HCT116 (cell line): ENCODE measurements at regions not wholly inside any gene's neighbourhood (a gene's known extent, or its start where the extent isn't known, plus 50 kb on each side); places are given as distances from the start of the nearest gene placed in this dataset.

Source experiments
- ATAC-seq: fragments of 200-7000 bp; cut with Tn5 transposase; 2 replicates; pipeline ENCODE4 v1.9.1; 2020; ENCODE audit warnings: mild to moderate bottlenecking, moderate library complexity
- BruUV-seq: library from RNA; stranded (reverse); fragments of 400-500 nt; replicated peaks from 2 replicates; lab custom pipeline; 2021; lab: Mats Ljungman, UMichigan
- CTCF ChIA-PET: fragments of 300-600 bp; sonication (Branson Sonifier 250); formaldehyde crosslinking; loops from one replicate; lab custom pipeline; 2021; ENCODE audit warnings: antibody characterized with exemption; lab: Charles Lee
- POLR2A ChIA-PET: fragments of 300-600, 350-600 bp; sonication (Branson Sonifier 250); formaldehyde crosslinking; loops from one replicate; lab custom pipeline; 2021; ENCODE audit warnings: antibody characterized with exemption; lab: Charles Lee
- RAD21 ChIA-PET, 2 experiments: fragments of 300-600 bp; sonication (Branson Sonifier 250); formaldehyde crosslinking; loops; one replicate each; lab custom pipeline; 2023; ENCODE audit warnings: low total read pairs in 2 of 2; ENCODE audit not compliant: uncharacterized antibody in 2 of 2, unreplicated experiment in 2 of 2, low non-redundant PET in 1 of 2; lab: Charles Lee
- DNase-seq: peaks from one replicate; pipeline ENCODE4 v3.0.0-alpha.2; 2010; ENCODE audit warnings: low read depth, low spot score
- H2AFZ ChIP-seq: fragments of 200-600 bp; shearing (Covaris generic), sonication (generic); 2 replicates; pipeline ENCODE4 v1.6.1; 2017; ENCODE audit warnings: low read depth, mixed run types, mixed read lengths, antibody characterized with exemption, low read length; ENCODE audit not compliant: poor library complexity, severe bottlenecking
- H3K27ac ChIP-seq: 2 replicates; pipeline ENCODE4 v1.5.1; 2012; ENCODE audit warnings: low read depth, low read length
- H3K27me3 ChIP-seq: fragments of 200-600 bp; sonication (generic); 2 replicates; pipeline ENCODE4 v1.6.1; 2016; ENCODE audit warnings: mixed run types, low read length, mixed read lengths; ENCODE audit not compliant: insufficient read depth
- H3K36me3 ChIP-seq, 2 experiments: fragments of 200-500 bp in 1 of 2; fragments of 200-600 bp in 1 of 2; sonication (Bioruptor generic) in 1 of 2; sonication (generic) in 1 of 2; 2 replicates each; pipeline versions ENCODE4 v1.5.1 to v1.6.1; 2014 to 2016; ENCODE audit warnings: low read length in 2 of 2, inconsistent platforms in 1 of 2, mixed read lengths in 1 of 2, mixed run types in 1 of 2; ENCODE audit not compliant: insufficient read depth in 2 of 2, control insufficient read depth in 1 of 2
- H3K4me1 ChIP-seq, 2 experiments: fragments of 200-600 bp in 1 of 2; sonication (generic) in 1 of 2; 2 replicates each; pipeline versions ENCODE4 v1.5.1 to v1.6.1; 2012 to 2017; ENCODE audit warnings: low read length in 2 of 2, inconsistent platforms in 1 of 2, mild to moderate bottlenecking in 1 of 2, mixed read lengths in 1 of 2, mixed run types in 1 of 2, moderate library complexity in 1 of 2; ENCODE audit not compliant: insufficient read depth in 2 of 2, control insufficient read depth in 1 of 2
- H3K4me2 ChIP-seq: fragments of 200-600 bp; sonication (generic); 2 replicates; pipeline ENCODE4 v1.6.1; 2017; ENCODE audit warnings: mixed run types, low read length, mixed read lengths
- H3K4me3 ChIP-seq, 2 experiments: fragments of 200-600 bp in 1 of 2; sonication (generic) in 1 of 2; replicated peaks in 1 of 2; 2 replicates each; pipeline ENCODE4 v1.5.1; 2011 to 2016; ENCODE audit warnings: low read length in 2 of 2, control low read depth in 1 of 2, low read depth in 1 of 2, mild to moderate bottlenecking in 1 of 2, mixed read lengths in 1 of 2, mixed run types in 1 of 2
- H3K79me2 ChIP-seq: fragments of 200-600 bp; sonication (generic); 2 replicates; pipeline ENCODE4 v1.6.1; 2017; ENCODE audit warnings: mild to moderate bottlenecking, mixed run types, low read length, moderate library complexity, mixed read lengths; ENCODE audit not compliant: insufficient read depth
- H3K9ac ChIP-seq: fragments of 200-600 bp; sonication (generic); 2 replicates; pipeline ENCODE4 v1.6.1; 2016; ENCODE audit warnings: low read length, mixed read lengths
- H3K9me2 ChIP-seq: fragments of 200-600 bp; sonication (generic), shearing (Covaris generic); 2 replicates; pipeline ENCODE4 v1.6.1; 2017; ENCODE audit warnings: mixed run types, mild to moderate bottlenecking, moderate library complexity; ENCODE audit not compliant: insufficient read depth
- H3K9me3 ChIP-seq, 2 experiments: fragments of 200-500 bp in 1 of 2; fragments of 200-600 bp in 1 of 2; sonication (Bioruptor generic) in 1 of 2; sonication (generic) in 1 of 2; 2 replicates each; pipeline ENCODE4 v1.6.1; 2014 to 2017; ENCODE audit warnings: low read length in 2 of 2, mixed read lengths in 2 of 2, inconsistent platforms in 1 of 2, low read depth in 1 of 2, mild to moderate bottlenecking in 1 of 2, mixed run types in 1 of 2, moderate library complexity in 1 of 2; ENCODE audit not compliant: control insufficient read depth in 1 of 2, insufficient read depth in 1 of 2
- H4K20me1 ChIP-seq: fragments of 200-600 bp; sonication (generic), shearing (Covaris generic); 2 replicates; pipeline ENCODE4 v1.6.1; 2017; ENCODE audit warnings: mixed run types, mild to moderate bottlenecking, moderate library complexity; ENCODE audit not compliant: insufficient read depth
- CEBPB ChIP-seq: IDR thresholded peaks from 2 replicates; pipeline ENCODE4 v1.6.1; 2012; ENCODE audit warnings: low read depth
- CTCF ChIP-seq, 3 experiments: fragments of 200-600 bp in 1 of 3; sonication (generic) in 1 of 3; IDR thresholded peaks in 2 of 3; conservative IDR thresholded peaks in 1 of 3; 2 replicates each; pipeline ENCODE4 v1.5.1; 2012 to 2017; ENCODE audit warnings: low read depth in 2 of 3, low read length in 2 of 3, antibody characterized with exemption in 1 of 3, borderline replicate concordance in 1 of 3, control low read depth in 1 of 3, mild to moderate bottlenecking in 1 of 3, mixed read lengths in 1 of 3, mixed run types in 1 of 3, moderate library complexity in 1 of 3; ENCODE audit not compliant: insufficient read depth in 1 of 3
- EGR1 ChIP-seq: IDR thresholded peaks from 2 replicates; pipeline ENCODE4 v1.6.1; 2012; ENCODE audit warnings: low read depth
- ELF1 ChIP-seq: IDR thresholded peaks from 2 replicates; pipeline ENCODE4 v1.6.1; 2012; ENCODE audit warnings: low read depth, borderline replicate concordance
- EZH2 ChIP-seq: fragments of 200-600 bp; sonication (generic); IDR thresholded peaks from 2 replicates; pipeline ENCODE4 v1.6.1; 2017; ENCODE audit warnings: antibody characterized with exemption, mixed run types
- EZH2phosphoT487 ChIP-seq: fragments of 200-600 bp; IDR thresholded peaks from 2 replicates; pipeline ENCODE4 v1.6.1; 2018; ENCODE audit warnings: antibody characterized with exemption, borderline replicate concordance
- FOSL1 ChIP-seq: IDR thresholded peaks from 2 replicates; pipeline ENCODE4 v1.6.1; 2012; ENCODE audit warnings: low read depth
- JUND ChIP-seq: IDR thresholded peaks from 2 replicates; pipeline ENCODE4 v1.6.1; 2012
- POLR2AphosphoS5 ChIP-seq: IDR thresholded peaks from 2 replicates; pipeline ENCODE4 v1.6.1; 2011; ENCODE audit warnings: mild to moderate bottlenecking, low read depth, low read length, moderate library complexity
- RAD21 ChIP-seq: IDR thresholded peaks from 2 replicates; pipeline ENCODE4 v1.6.1; 2012; ENCODE audit warnings: low read depth, mild to moderate bottlenecking
- SP1 ChIP-seq: IDR thresholded peaks from 2 replicates; pipeline ENCODE4 v1.6.1; 2012; ENCODE audit warnings: low read depth
- TCF7L2 ChIP-seq: IDR thresholded peaks from 2 replicates; pipeline ENCODE4 v1.7.0; 2011; ENCODE audit warnings: borderline replicate concordance, inconsistent platforms; ENCODE audit not compliant: insufficient read depth, insufficient read length; ENCODE audit errors: extremely low read depth
- YY1 ChIP-seq: IDR thresholded peaks from 2 replicates; pipeline ENCODE4 v1.6.1; 2011; ENCODE audit warnings: low read length, low read depth, moderate library complexity, mild to moderate bottlenecking; ENCODE audit not compliant: insufficient replicate concordance; ENCODE audit errors: extremely low read depth
- ZBTB33 ChIP-seq: IDR thresholded peaks from 2 replicates; pipeline ENCODE4 v1.6.1; 2011; ENCODE audit warnings: mild to moderate bottlenecking, low read length, moderate library complexity; ENCODE audit not compliant: insufficient replicate concordance; ENCODE audit errors: extremely low read depth
- intact Hi-C: fragments of 100-400 bp; cut with micrococcal nuclease; formaldehyde crosslinking; loops from 2 replicates; pipeline ENCODE4 v1.10.0; 2022
- TF ChIP-seq, protein P1 (sequence below): IDR thresholded peaks from 2 replicates; pipeline ENCODE4 v1.6.1; 2012; ENCODE audit warnings: low read depth
- TF ChIP-seq, protein P2 (sequence below): IDR thresholded peaks from 2 replicates; pipeline ENCODE4 v1.6.1; 2012

- Histone ChIP-seq H3K9me2 (no peaks in the 10 kb centered on the region), H2AFZ (no peak overlapping the region), H3K9ac (no peak overlapping the region), H3K9me3 (no peaks in the 10 kb centered on the region), H3K79me2 (no peaks in the 10 kb centered on the region), H3K27ac (no peak overlapping the region), H4K20me1 (no peaks in the 10 kb centered on the region), H3K4me3 (no peak overlapping the region), H3K27me3 (no peaks in the 10 kb centered on the region), H3K4me2 (no peak overlapping the region), H3K36me3 (no peaks in the 10 kb centered on the region), H3K4me1 (peaks cover 0 to 8% of the 10 kb centered on the region in 2 experiments; a peak in 2 of 4 replicates)
- no TSS peak for BruUV-seq
- POLR2A ChIA-PET = no interaction called here
- intact Hi-C loops = loop anchor here (1.0 to 2.0 kb wide), 4 partner anchors 133 to 301 kb away; partner anchors contain the start of gene SHANK2
- ATAC-seq (no peak), DNase-seq (no peak)
- RAD21 ChIA-PET = interaction anchor here in 1 of 2 experiments (1.1 kb wide), 1 partner anchor 252 kb away, joined by 4 read pairs; no protein-coding TSS in a partner anchor
- CTCF ChIA-PET = interaction anchor here (0.7 to 1.9 kb wide), 3 partner anchors 132 to 252 kb away, joined by 3 to 15 read pairs (median 6); partner anchors contain the start of gene SHANK2
- TF ChIP-seq RAD21 (no peak), EGR1 (no peak), EZH2 (no peak), ZBTB33 (no peak), CTCF (IDR thresholded peaks at IDR 0.05 in 2 of 3, conservative IDR thresholded peaks at IDR 0.05 in 1 of 3; ENCODE audit: borderline replicate concordance in 1 of 3, insufficient read depth in 1 of 3, low read depth in 2 of 3, low read length in 2 of 3) (no peak), CEBPB (no peak), JUND (no peak), FOSL1 (no peak), SP1 (no peak), ELF1 (no peak), EZH2phosphoT487 (no peak), TCF7L2 (no peak), YY1 (no peak), POLR2AphosphoS5 (no peak)
- TF ChIP-seq, protein P1, sequence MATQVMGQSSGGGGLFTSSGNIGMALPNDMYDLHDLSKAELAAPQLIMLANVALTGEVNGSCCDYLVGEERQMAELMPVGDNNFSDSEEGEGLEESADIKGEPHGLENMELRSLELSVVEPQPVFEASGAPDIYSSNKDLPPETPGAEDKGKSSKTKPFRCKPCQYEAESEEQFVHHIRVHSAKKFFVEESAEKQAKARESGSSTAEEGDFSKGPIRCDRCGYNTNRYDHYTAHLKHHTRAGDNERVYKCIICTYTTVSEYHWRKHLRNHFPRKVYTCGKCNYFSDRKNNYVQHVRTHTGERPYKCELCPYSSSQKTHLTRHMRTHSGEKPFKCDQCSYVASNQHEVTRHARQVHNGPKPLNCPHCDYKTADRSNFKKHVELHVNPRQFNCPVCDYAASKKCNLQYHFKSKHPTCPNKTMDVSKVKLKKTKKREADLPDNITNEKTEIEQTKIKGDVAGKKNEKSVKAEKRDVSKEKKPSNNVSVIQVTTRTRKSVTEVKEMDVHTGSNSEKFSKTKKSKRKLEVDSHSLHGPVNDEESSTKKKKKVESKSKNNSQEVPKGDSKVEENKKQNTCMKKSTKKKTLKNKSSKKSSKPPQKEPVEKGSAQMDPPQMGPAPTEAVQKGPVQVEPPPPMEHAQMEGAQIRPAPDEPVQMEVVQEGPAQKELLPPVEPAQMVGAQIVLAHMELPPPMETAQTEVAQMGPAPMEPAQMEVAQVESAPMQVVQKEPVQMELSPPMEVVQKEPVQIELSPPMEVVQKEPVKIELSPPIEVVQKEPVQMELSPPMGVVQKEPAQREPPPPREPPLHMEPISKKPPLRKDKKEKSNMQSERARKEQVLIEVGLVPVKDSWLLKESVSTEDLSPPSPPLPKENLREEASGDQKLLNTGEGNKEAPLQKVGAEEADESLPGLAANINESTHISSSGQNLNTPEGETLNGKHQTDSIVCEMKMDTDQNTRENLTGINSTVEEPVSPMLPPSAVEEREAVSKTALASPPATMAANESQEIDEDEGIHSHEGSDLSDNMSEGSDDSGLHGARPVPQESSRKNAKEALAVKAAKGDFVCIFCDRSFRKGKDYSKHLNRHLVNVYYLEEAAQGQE = no peak
- TF ChIP-seq, protein P2, sequence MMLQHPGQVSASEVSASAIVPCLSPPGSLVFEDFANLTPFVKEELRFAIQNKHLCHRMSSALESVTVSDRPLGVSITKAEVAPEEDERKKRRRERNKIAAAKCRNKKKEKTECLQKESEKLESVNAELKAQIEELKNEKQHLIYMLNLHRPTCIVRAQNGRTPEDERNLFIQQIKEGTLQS = no peak
These were observed 132.6 kb downstream of the SHANK2 start for GRCh38 chr11:71119656-71120269.
